C4-2B (cell line): ENCODE measurements at regions not wholly inside any gene's neighbourhood (a gene's known extent, or its start where the extent isn't known, plus 50 kb on each side); places are given as distances from the start of the nearest gene placed in this dataset.
"Not testable (repeated sequence)": the region's sequence is repeated elsewhere in the genome, so short reads cannot be mapped to it uniquely, and the experiment has no call there.

Experiments used
- ZFX ChIP-seq: fragments of 450-650 bp; IDR thresholded peaks from 2 replicates; pipeline ENCODE4 v1.6.1; 2017
- TF ChIP-seq, protein P1 (sequence below): fragments of 450-650 bp; conservative IDR thresholded peaks from 2 replicates; pipeline ENCODE4 v1.5.1; 2017; ENCODE audit warnings: mild to moderate bottlenecking

DNA sequence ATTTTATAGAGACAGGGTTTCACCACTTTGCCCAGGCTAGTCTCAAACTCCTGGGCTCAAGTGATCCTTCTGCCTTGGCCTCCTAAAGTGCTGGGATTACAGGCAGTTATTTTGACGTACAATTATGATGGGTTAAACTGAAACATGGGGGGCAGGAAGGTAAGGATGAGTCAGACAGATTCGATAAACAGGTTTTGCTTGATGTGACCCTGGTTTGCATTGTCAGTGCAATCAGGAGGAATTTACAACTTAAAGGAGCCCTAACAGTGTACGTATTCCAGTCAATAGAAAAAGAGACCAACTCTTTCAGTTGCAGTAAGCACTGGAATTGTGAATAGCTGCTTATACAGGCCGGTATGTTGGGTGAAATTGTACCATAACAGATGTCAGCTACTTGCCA, 246.3 kb upstream of the NOTCH2NLA start:
- TF ChIP-seq, protein P1, sequence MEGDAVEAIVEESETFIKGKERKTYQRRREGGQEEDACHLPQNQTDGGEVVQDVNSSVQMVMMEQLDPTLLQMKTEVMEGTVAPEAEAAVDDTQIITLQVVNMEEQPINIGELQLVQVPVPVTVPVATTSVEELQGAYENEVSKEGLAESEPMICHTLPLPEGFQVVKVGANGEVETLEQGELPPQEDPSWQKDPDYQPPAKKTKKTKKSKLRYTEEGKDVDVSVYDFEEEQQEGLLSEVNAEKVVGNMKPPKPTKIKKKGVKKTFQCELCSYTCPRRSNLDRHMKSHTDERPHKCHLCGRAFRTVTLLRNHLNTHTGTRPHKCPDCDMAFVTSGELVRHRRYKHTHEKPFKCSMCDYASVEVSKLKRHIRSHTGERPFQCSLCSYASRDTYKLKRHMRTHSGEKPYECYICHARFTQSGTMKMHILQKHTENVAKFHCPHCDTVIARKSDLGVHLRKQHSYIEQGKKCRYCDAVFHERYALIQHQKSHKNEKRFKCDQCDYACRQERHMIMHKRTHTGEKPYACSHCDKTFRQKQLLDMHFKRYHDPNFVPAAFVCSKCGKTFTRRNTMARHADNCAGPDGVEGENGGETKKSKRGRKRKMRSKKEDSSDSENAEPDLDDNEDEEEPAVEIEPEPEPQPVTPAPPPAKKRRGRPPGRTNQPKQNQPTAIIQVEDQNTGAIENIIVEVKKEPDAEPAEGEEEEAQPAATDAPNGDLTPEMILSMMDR, result not testable (repeated sequence)
- not testable (repeated sequence) for TF ChIP-seq ZFX
